Muscle layer of colon (tissue), 2 donors: ENCODE measurements at regions not wholly inside any gene's neighbourhood (a gene's known extent, or its start where the extent isn't known, plus 50 kb on each side); places are given as distances from the start of the nearest gene placed in this dataset.

Source experiments
- H3K27ac ChIP-seq: one replicate; pipeline ENCODE4 v1.7.0; 2013; ENCODE audit warnings: low read depth, mild to moderate bottlenecking, low read length, moderate library complexity
- H3K27me3 ChIP-seq, 2 donors: one replicate each; pipeline ENCODE4 v1.7.0; 2013; ENCODE audit warnings: low read length in 2 of 2, mild to moderate bottlenecking in 2 of 2; ENCODE audit not compliant: insufficient read depth in 2 of 2, control insufficient read depth in 1 of 2
- H3K36me3 ChIP-seq: one replicate; pipeline ENCODE4 v1.7.0; 2013; ENCODE audit warnings: mild to moderate bottlenecking, low read length; ENCODE audit not compliant: insufficient read depth
- H3K4me1 ChIP-seq: one replicate; pipeline ENCODE4 v1.7.0; 2013; ENCODE audit warnings: mild to moderate bottlenecking, low read length; ENCODE audit not compliant: insufficient read depth
- H3K4me3 ChIP-seq, 2 donors: one replicate each; pipeline ENCODE4 v1.7.0; 2013; ENCODE audit warnings: low read length in 2 of 2, low read depth in 1 of 2, mild to moderate bottlenecking in 1 of 2, moderate library complexity in 1 of 2
- H3K9ac ChIP-seq: one replicate; pipeline ENCODE4 v1.7.0; 2013; ENCODE audit warnings: low read length
- H3K9me3 ChIP-seq: one replicate; pipeline ENCODE4 v1.7.0; 2013; ENCODE audit warnings: mild to moderate bottlenecking, low read length
- donor health status: abdominal sarcoma.
- donor health status: Adenocarcinoma of cecum.

DNA sequence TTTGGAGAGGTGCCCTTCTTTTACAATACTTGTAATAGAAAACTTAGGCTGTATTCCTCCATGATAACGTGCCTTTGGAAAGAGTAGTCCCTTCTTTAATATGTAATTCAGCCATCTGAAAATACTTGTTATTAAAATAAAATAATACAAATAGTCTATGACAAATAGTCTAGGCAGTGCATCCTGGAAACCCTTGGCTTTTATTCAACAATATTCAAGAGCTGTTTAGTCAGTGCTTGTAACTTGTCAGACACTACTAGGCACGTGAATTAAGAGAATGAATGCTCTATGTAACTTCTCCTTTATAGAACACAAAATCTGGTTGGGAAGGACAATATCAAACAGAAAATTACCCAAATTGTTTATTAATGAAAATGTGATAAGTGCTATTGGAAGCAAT lies 388.2 kb downstream of the MTX2 start:
- Histone ChIP-seq H3K9ac (no peak overlapping the region), H3K4me1 (peaks cover 11% of the 10 kb centered on the region), H3K9me3 (no peaks in the 10 kb centered on the region), H3K4me3 (no peak overlapping the region), H3K36me3 (no peaks in the 10 kb centered on the region), H3K27me3 (no peaks in the 10 kb centered on the region), H3K27ac (no peak overlapping the region)

DNA sequence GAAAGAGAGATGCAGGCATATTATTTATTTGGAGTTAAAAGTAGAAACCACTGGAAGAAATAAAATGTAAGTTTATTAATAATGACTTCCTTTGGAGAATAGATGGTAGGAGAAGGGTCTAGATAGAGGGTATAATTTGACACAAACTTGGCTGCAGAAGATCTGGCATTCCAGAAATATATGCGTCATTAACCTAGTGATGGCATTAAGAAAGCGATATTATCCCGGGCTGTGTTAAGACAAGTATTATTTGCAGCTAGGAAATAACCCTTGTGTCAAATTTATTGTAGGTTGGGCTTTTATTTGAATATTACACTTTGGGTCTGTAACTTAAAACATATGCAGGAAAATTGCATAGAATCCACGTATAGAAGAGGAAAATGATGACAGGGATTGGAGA lies 389.5 kb downstream of the MTX2 start:
- Histone ChIP-seq H3K27me3 (no peaks in the 10 kb centered on the region), H3K9me3 (no peaks in the 10 kb centered on the region), H3K4me3 (no peak overlapping the region), H3K27ac (no peak overlapping the region), H3K4me1 (peaks cover 5% of the 10 kb centered on the region), H3K9ac (no peak overlapping the region), H3K36me3 (no peaks in the 10 kb centered on the region)

DNA sequence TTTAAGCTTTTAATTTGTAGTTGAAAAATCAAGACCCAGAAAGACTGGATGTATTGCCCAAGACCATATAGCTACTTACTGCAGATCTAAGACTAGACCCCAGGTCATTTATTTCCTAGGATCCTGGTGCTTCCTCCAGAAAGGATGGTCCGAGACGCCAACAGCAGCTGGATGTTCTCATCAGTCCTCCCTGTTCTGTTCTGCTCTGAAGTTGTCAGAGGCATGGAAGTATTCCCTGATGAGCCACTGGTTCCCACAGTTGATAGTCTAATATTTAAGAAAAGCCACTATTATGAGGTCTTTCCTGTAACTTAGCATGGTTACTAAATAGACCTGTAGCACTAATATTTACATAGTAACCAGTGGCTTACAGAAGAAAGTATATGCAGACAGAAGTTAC lies 393.5 kb downstream of the MTX2 start:
- H3K27ac ChIP-seq = no peak overlapping the region
- no peaks in the 10 kb centered on the region for H3K4me1 ChIP-seq
- no peak overlapping the region for H3K9ac ChIP-seq
- H3K27me3 ChIP-seq = no peaks in the 10 kb centered on the region
- no peak overlapping the region for H3K4me3 ChIP-seq
- H3K9me3 ChIP-seq = no peaks in the 10 kb centered on the region
- H3K36me3 ChIP-seq = no peaks in the 10 kb centered on the region

DNA sequence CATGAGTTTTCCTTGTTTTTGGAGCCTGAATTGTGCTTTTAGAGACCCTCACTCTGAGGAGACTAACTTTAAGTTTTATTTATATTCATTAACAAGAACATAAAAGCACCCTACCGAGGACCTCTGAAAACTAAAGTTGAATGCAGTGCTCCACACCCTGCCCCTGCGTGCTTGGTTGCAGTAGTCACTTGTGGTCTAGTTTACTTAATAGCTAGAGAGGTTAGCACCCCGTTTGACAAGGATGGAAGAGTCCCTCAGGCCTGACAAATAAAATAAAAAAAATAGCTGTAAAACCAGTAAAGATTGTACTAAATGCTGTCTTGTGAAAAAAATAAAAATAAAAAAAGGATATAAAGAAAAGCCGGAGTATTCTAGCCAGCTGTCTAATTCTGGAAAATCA lies 395.2 kb downstream of the MTX2 start:
- Histone ChIP-seq H3K4me1 (peaks cover 7% of the 10 kb centered on the region), H3K27ac (no peak overlapping the region), H3K27me3 (no peaks in the 10 kb centered on the region), H3K36me3 (no peaks in the 10 kb centered on the region), H3K9me3 (no peaks in the 10 kb centered on the region), H3K9ac (no peak overlapping the region), H3K4me3 (no peak overlapping the region)

GRCh38 chr2:176665086-176665485 lies 395.8 kb downstream of the MTX2 start:
- H3K27me3 ChIP-seq = no peaks in the 10 kb centered on the region
- H3K4me3 ChIP-seq = no peak overlapping the region
- H3K9ac ChIP-seq = no peak overlapping the region
- no peaks in the 10 kb centered on the region for H3K36me3 ChIP-seq
- no peaks in the 10 kb centered on the region for H3K9me3 ChIP-seq
- no peak overlapping the region for H3K27ac ChIP-seq
- H3K4me1 ChIP-seq = peaks cover 12% of the 10 kb centered on the region

- Histone ChIP-seq H3K9ac (no peak overlapping the region), H3K9me3 (no peaks in the 10 kb centered on the region), H3K4me1 (peaks cover 20% of the 10 kb centered on the region), H3K27ac (no peak overlapping the region), H3K36me3 (no peaks in the 10 kb centered on the region), H3K27me3 (no peaks in the 10 kb centered on the region), H3K4me3 (no peak overlapping the region)
Measured at GRCh38 chr2:176668912-176669311, 399.7 kb downstream of the MTX2 start.

DNA sequence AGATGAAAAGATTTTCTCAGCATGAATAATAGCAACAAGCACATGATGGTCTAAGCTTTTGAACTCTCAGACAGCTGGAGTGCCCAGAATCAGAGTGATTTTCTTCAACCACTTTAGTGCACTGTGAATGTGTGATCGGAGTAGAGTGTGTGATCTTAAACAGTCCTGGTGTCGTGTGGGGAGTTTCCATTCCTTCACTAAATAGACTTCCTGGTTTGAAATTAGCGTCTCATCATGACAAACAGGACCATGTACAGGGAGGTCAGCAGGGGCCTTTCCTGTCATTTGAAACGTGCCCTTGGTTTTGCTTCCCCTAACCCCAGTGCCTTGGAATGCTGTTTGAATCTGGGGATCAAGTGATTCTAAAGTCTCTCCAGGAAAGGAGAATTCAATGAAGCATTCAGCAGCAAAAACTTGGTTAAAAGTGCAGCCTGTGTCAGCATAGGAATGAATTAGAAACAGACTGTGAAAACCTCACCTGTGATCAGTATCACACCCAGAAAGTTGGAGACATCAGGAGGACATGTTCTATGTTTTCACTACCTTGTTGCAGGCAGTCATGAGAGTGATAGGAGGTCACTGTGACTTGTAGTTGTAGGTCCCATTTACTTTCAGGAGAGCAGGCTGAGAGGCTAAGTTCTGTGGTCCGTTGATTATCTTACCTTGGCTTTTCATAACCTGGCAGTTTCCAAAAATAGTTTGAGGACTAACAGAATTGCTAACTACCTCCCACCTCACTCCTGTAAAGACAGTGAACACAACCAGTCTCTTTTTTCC lies 400.3 kb downstream of the MTX2 start:
- no peaks in the 10 kb centered on the region for H3K9me3 ChIP-seq
- peaks cover 20% of the 10 kb centered on the region for H3K4me1 ChIP-seq
- no peak overlapping the region for H3K27ac ChIP-seq
- H3K27me3 ChIP-seq = no peaks in the 10 kb centered on the region
- no peaks in the 10 kb centered on the region for H3K36me3 ChIP-seq
- H3K9ac ChIP-seq = no peak overlapping the region
- no peak overlapping the region for H3K4me3 ChIP-seq

DNA sequence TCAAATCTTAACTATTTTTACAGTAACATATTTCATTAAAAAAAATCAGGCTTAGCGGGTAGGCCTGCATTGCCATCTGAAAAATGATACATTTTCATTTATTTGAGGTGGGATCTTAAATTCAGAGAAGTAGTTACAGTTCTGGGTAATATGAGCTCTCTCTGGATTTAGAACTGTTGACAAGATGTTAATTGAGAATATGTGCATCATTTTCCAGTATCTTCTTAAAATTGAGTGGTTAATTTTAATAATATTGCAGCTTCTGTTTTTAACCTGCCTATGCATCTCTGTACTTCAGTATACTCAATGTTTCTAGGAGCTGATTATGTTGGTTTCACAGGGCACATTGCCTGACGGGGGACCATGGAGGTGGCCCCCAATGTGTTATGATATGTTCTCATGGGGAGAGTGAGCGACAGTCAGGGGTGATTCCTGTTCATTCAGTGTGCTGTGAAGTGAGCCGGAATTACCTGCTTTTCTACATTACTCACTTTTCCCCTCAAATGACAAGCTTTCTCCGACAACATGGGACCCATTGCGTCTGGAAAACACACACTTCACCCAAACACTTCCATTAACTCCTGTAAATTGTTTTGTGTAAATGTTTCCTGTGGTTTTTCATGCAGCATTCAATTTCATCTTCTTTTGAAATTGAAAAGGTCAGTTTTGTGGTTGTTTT lies 406.2 kb downstream of the MTX2 start:
- H3K9ac ChIP-seq = no peak overlapping the region
- no peaks in the 10 kb centered on the region for H3K27me3 ChIP-seq
- H3K27ac ChIP-seq = no peak overlapping the region
- no peaks in the 10 kb centered on the region for H3K9me3 ChIP-seq
- no peaks in the 10 kb centered on the region for H3K36me3 ChIP-seq
- H3K4me3 ChIP-seq = no peak overlapping the region
- H3K4me1 ChIP-seq = peaks cover 8% of the 10 kb centered on the region

GRCh38 chr2:176677746-176678265 lies 408.6 kb downstream of the MTX2 start:
- Histone ChIP-seq H3K4me3 (no peak overlapping the region), H3K36me3 (no peaks in the 10 kb centered on the region), H3K27me3 (no peaks in the 10 kb centered on the region), H3K9ac (no peak overlapping the region), H3K4me1 (peaks cover 10% of the 10 kb centered on the region), H3K27ac (no peak overlapping the region), H3K9me3 (no peaks in the 10 kb centered on the region)

GRCh38 chr2:176678571-176678970 lies 409.3 kb downstream of the MTX2 start:
- no peaks in the 10 kb centered on the region for H3K9me3 ChIP-seq
- no peak overlapping the region for H3K4me3 ChIP-seq
- H3K9ac ChIP-seq = no peak overlapping the region
- no peaks in the 10 kb centered on the region for H3K27me3 ChIP-seq
- H3K4me1 ChIP-seq = peaks cover 4% of the 10 kb centered on the region
- no peak overlapping the region for H3K27ac ChIP-seq
- H3K36me3 ChIP-seq = no peaks in the 10 kb centered on the region

DNA sequence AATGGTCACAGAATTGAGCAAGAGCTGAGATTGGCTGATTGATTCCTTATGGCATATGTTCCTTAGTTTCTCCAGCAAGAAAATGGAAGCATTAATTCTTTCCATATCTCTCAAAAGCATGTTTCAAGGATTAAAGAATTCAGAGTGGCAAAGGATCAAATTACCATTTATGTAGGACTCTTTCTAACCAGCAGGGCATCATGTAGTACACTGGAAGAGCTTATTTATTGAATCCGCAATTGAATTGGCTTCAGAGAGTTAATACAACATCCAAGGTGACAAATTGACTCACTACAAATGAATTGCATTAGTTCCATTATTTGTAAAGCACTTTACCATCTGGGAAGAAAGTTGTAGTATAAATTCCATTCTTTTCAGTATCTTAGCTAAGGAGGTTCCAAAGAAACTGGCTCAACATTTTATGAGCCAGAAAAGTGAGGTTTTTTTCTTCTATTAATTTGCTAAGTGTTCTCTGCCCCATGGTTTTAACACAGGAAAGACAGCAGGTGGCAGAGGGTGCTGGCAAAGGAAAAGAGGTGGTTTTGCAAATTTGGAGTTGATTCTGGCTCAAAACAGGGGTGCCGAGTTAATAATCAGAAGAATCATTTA lies 409.9 kb downstream of the MTX2 start:
- H3K9me3 ChIP-seq = no peaks in the 10 kb centered on the region
- no peak overlapping the region for H3K27ac ChIP-seq
- H3K36me3 ChIP-seq = no peaks in the 10 kb centered on the region
- H3K4me3 ChIP-seq = no peak overlapping the region
- peaks cover 4% of the 10 kb centered on the region for H3K4me1 ChIP-seq
- no peak overlapping the region for H3K9ac ChIP-seq
- no peaks in the 10 kb centered on the region for H3K27me3 ChIP-seq
